ENCODE measurements at regions not wholly inside any gene's neighbourhood (a gene's known extent, or its start where the extent isn't known, plus 50 kb on each side); places are given as distances from the start of the nearest gene placed in this dataset.

GRCh38 chr13:112181336-112182067 is 114.6 kb downstream of the SOX1 start:
- Mint-ChIP-seq H3K27me3 (ENCODE audit: low read depth in 3 of 3) (peaks cover 0 to 7% (median 1%) of the 10 kb centered on the region in 3 donors), H3K4me3 (no peak overlapping the region), H3K9me3 (peaks cover 14 to 25% (median 20%) of the 10 kb centered on the region in 7 donors), H3K27ac (no peak overlapping the region), H3K4me1 (peaks cover 10% of the 10 kb centered on the region), H3K36me3 (no peaks in the 10 kb centered on the region)
- Histone ChIP-seq H3K27me3 (ENCODE audit: control insufficient read depth in 2 of 2, insufficient read depth in 2 of 2, low read length in 2 of 2) (no peaks in the 10 kb centered on the region), H3K79me2 (ENCODE audit: insufficient read depth, low read length) (no peaks in the 10 kb centered on the region), H3K9ac (ENCODE audit: insufficient read depth, low read length, poor library complexity, severe bottlenecking) (no peak overlapping the region), H3K9me3 (replicated peaks in 1 of 2; ENCODE audit: control insufficient read depth in 1 of 2, insufficient read depth in 1 of 2, low read length in 2 of 2) (peaks cover 15 to 31% of the 10 kb centered on the region in 2 donors), H3K4me3 (replicated peaks in 1 of 3; ENCODE audit: low read depth in 2 of 3, low read length in 3 of 3) (no peak overlapping the region), H4K20me1 (ENCODE audit: insufficient read depth, low read length) (no peaks in the 10 kb centered on the region), H3K27ac (ENCODE audit: low read depth in 1 of 2, low read length in 2 of 2) (no peak overlapping the region), H2AFZ (ENCODE audit: insufficient read depth, low read depth, low read length, poor library complexity, severe bottlenecking) (no peak overlapping the region), H3K4me1 (ENCODE audit: control insufficient read depth in 1 of 2, insufficient read depth in 2 of 2, low read length in 2 of 2) (peaks cover 13 to 15% of the 10 kb centered on the region in 2 donors), H3K4me2 (replicated peaks; ENCODE audit: extremely low read depth, low read length, poor library complexity, severe bottlenecking) (no peak overlapping the region), H3K36me3 (replicated peaks in 1 of 2; ENCODE audit: control insufficient read depth in 1 of 2, insufficient read depth in 2 of 2, low read length in 2 of 2) (no peaks in the 10 kb centered on the region)
- no peak for DNase-seq
- WGBS (ENCODE audit: insufficient coverage) = 85% methylated on average over 5 of the region's 13 CpGs
- intact Hi-C loops (cut with micrococcal nuclease) = no loop called here
- no peak for TF ChIP-seq CTCF (IDR thresholded peaks at IDR 0.05)

- H3K27me3 ChIP-seq (ENCODE audit: control insufficient read depth in 2 of 2, insufficient read depth in 2 of 2, low read length in 2 of 2) = no peaks in the 10 kb centered on the region
- no peak overlapping the region for H2AFZ ChIP-seq (ENCODE audit: insufficient read depth, low read depth, low read length, poor library complexity, severe bottlenecking)
- Mint-ChIP-seq H3K36me3 (no peaks in the 10 kb centered on the region), H3K4me3 (no peak overlapping the region), H3K4me1 (peaks cover 10% of the 10 kb centered on the region), H3K9me3 (peaks cover 14 to 28% (median 20%) of the 10 kb centered on the region in 7 donors), H3K27me3 (ENCODE audit: low read depth in 3 of 3) (peaks cover 0 to 7% (median 1%) of the 10 kb centered on the region in 3 donors), H3K27ac (no peak overlapping the region)
- no peaks in the 10 kb centered on the region for H3K36me3 ChIP-seq (replicated peaks in 1 of 2; ENCODE audit: control insufficient read depth in 1 of 2, insufficient read depth in 2 of 2, low read length in 2 of 2)
- no peak overlapping the region for H3K27ac ChIP-seq (ENCODE audit: low read depth in 1 of 2, low read length in 2 of 2)
- no peak overlapping the region for H3K4me3 ChIP-seq (replicated peaks in 1 of 3; ENCODE audit: low read depth in 2 of 3, low read length in 3 of 3)
- peaks cover 20 to 37% of the 10 kb centered on the region in 2 donors for H3K9me3 ChIP-seq (replicated peaks in 1 of 2; ENCODE audit: control insufficient read depth in 1 of 2, insufficient read depth in 1 of 2, low read length in 2 of 2)
- DNase-seq = no peak
- no peak for TF ChIP-seq CTCF (IDR thresholded peaks at IDR 0.05)
- no peaks in the 10 kb centered on the region for H3K79me2 ChIP-seq (ENCODE audit: insufficient read depth, low read length)
- no peak overlapping the region for H3K4me2 ChIP-seq (replicated peaks; ENCODE audit: extremely low read depth, low read length, poor library complexity, severe bottlenecking)
- peaks cover 13 to 15% of the 10 kb centered on the region in 2 donors for H3K4me1 ChIP-seq (ENCODE audit: control insufficient read depth in 1 of 2, insufficient read depth in 2 of 2, low read length in 2 of 2)
- no peaks in the 10 kb centered on the region for H4K20me1 ChIP-seq (ENCODE audit: insufficient read depth, low read length)
- 81% methylated on average over 3 of the region's 11 CpGs for WGBS (ENCODE audit: insufficient coverage)
- H3K9ac ChIP-seq (ENCODE audit: insufficient read depth, low read length, poor library complexity, severe bottlenecking) = no peak overlapping the region
- intact Hi-C loops (cut with micrococcal nuclease) = no loop called here
Observed at GRCh38 chr13:112182251-112182650, 115.3 kb downstream of the SOX1 start.
